ENCODE measurements at regions not wholly inside any gene's neighbourhood (a gene's known extent, or its start where the extent isn't known, plus 50 kb on each side); places are given as distances from the start of the nearest gene placed in this dataset.

DNA sequence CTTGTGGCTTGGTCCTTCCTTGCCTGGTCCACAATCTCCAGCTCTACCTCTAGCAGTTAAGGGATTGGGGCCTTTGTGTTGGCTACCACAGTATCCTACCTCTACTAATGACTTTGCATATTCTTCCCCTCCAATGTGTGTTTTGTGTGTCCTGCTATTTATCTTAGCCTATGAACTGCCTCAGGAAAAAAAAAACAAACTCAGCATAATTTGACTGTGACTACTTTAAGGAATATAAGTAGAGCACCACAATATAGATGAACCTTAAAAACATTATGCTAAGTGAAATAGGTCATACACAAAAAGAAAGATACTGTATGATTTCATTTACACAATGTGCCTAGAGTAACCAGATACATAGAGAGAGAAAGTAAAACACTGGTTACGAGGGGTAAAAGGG is 61.3 kb upstream of the PTPN13 start:
- H3F3A ChIP-seq (ENCODE audit: insufficient read depth, low read length, poor library complexity, severe bottlenecking), result no peaks in the 10 kb centered on the region
- TF ChIP-seq RAD21 (conservative IDR thresholded peaks at IDR 0.05) (no peak), EZH2 (IDR thresholded peaks at IDR 0.05; ENCODE audit: borderline replicate concordance, insufficient read depth, low read length, poor library complexity, severe bottlenecking) (no peak), TAF1 (IDR thresholded peaks at IDR 0.05; ENCODE audit: low read depth) (no peak), SMC3 (conservative IDR thresholded peaks at IDR 0.05; ENCODE audit: poor library complexity) (no peak), MXI1 (conservative IDR thresholded peaks at IDR 0.05; ENCODE audit: poor library complexity, severe bottlenecking) (no peak), EP300 (conservative IDR thresholded peaks at IDR 0.05; ENCODE audit: poor library complexity, severe bottlenecking) (no peak), POLR2AphosphoS5 (IDR thresholded peaks at IDR 0.05) (no peak)
- TF ChIP-seq, protein P1, sequence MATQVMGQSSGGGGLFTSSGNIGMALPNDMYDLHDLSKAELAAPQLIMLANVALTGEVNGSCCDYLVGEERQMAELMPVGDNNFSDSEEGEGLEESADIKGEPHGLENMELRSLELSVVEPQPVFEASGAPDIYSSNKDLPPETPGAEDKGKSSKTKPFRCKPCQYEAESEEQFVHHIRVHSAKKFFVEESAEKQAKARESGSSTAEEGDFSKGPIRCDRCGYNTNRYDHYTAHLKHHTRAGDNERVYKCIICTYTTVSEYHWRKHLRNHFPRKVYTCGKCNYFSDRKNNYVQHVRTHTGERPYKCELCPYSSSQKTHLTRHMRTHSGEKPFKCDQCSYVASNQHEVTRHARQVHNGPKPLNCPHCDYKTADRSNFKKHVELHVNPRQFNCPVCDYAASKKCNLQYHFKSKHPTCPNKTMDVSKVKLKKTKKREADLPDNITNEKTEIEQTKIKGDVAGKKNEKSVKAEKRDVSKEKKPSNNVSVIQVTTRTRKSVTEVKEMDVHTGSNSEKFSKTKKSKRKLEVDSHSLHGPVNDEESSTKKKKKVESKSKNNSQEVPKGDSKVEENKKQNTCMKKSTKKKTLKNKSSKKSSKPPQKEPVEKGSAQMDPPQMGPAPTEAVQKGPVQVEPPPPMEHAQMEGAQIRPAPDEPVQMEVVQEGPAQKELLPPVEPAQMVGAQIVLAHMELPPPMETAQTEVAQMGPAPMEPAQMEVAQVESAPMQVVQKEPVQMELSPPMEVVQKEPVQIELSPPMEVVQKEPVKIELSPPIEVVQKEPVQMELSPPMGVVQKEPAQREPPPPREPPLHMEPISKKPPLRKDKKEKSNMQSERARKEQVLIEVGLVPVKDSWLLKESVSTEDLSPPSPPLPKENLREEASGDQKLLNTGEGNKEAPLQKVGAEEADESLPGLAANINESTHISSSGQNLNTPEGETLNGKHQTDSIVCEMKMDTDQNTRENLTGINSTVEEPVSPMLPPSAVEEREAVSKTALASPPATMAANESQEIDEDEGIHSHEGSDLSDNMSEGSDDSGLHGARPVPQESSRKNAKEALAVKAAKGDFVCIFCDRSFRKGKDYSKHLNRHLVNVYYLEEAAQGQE (IDR thresholded peaks at IDR 0.05; ENCODE audit: borderline replicate concordance), result no peak
- TF ChIP-seq, protein P2, sequence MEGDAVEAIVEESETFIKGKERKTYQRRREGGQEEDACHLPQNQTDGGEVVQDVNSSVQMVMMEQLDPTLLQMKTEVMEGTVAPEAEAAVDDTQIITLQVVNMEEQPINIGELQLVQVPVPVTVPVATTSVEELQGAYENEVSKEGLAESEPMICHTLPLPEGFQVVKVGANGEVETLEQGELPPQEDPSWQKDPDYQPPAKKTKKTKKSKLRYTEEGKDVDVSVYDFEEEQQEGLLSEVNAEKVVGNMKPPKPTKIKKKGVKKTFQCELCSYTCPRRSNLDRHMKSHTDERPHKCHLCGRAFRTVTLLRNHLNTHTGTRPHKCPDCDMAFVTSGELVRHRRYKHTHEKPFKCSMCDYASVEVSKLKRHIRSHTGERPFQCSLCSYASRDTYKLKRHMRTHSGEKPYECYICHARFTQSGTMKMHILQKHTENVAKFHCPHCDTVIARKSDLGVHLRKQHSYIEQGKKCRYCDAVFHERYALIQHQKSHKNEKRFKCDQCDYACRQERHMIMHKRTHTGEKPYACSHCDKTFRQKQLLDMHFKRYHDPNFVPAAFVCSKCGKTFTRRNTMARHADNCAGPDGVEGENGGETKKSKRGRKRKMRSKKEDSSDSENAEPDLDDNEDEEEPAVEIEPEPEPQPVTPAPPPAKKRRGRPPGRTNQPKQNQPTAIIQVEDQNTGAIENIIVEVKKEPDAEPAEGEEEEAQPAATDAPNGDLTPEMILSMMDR (IDR thresholded peaks at IDR 0.05; ENCODE audit: poor library complexity, severe bottlenecking), result no peak
- H3K27ac ChIP-seq (ENCODE audit: low read length), result no peak overlapping the region
- H3K36me3 ChIP-seq (ENCODE audit: insufficient read depth, low read length), result no peaks in the 10 kb centered on the region
- H3K79me2 ChIP-seq (replicated peaks; ENCODE audit: insufficient read depth, low read length), result no peaks in the 10 kb centered on the region
- no peak overlapping the region for H3K4me3 ChIP-seq (ENCODE audit: low read length)
- no peaks in the 10 kb centered on the region for H3K9me2 ChIP-seq (ENCODE audit: insufficient read depth, low read length)
- no peaks in the 10 kb centered on the region for H4K20me1 ChIP-seq (ENCODE audit: insufficient read depth)
- no peak overlapping the region for H3K4me2 ChIP-seq (ENCODE audit: low read length)
- no peak overlapping the region for H3K9ac ChIP-seq (ENCODE audit: low read length)
- H2AFZ ChIP-seq (ENCODE audit: low read depth, low read length), result no peak overlapping the region
- H3K9me3 ChIP-seq (ENCODE audit: low read length), result no peaks in the 10 kb centered on the region
- H3K27me3 ChIP-seq (ENCODE audit: insufficient read depth, low read depth, low read length), result no peaks in the 10 kb centered on the region

DNA sequence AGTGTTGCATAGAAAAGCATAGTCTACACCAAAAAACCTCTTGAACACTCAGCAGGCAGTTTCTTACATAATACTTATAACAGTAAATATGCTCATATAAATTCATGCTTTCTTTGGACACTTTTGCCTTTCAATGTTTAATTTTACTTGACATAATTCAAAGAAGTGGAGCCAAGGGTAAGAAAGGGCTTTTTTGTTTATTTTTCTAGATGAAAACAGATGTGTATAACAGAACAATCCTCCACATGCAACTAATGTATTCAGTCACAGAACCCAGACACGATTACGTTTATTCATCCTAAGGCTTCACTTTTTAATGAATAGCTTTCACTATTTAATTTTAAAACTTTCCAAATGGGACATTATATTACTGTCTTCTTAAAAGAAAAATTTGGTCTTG is 58.0 kb upstream of the PTPN13 start:
- Histone ChIP-seq H3K4me3 (ENCODE audit: low read length) (no peak overlapping the region), H2AFZ (ENCODE audit: low read depth, low read length) (no peak overlapping the region), H3K9me2 (ENCODE audit: insufficient read depth, low read length) (no peaks in the 10 kb centered on the region), H3K9me3 (ENCODE audit: low read length) (no peaks in the 10 kb centered on the region), H3K4me2 (ENCODE audit: low read length) (no peak overlapping the region), H3K27me3 (ENCODE audit: insufficient read depth, low read depth, low read length) (no peaks in the 10 kb centered on the region), H3K79me2 (replicated peaks; ENCODE audit: insufficient read depth, low read length) (no peaks in the 10 kb centered on the region), H3F3A (ENCODE audit: insufficient read depth, low read length, poor library complexity, severe bottlenecking) (no peaks in the 10 kb centered on the region), H3K36me3 (ENCODE audit: insufficient read depth, low read length) (no peaks in the 10 kb centered on the region), H3K27ac (ENCODE audit: low read length) (no peak overlapping the region), H3K9ac (ENCODE audit: low read length) (no peak overlapping the region), H4K20me1 (ENCODE audit: insufficient read depth) (no peaks in the 10 kb centered on the region)
- TF ChIP-seq, protein P2 (IDR thresholded peaks at IDR 0.05; ENCODE audit: poor library complexity, severe bottlenecking), result no peak
- TF ChIP-seq RAD21 (conservative IDR thresholded peaks at IDR 0.05) (no peak), TAF1 (IDR thresholded peaks at IDR 0.05; ENCODE audit: low read depth) (no peak), POLR2AphosphoS5 (IDR thresholded peaks at IDR 0.05) (no peak), MXI1 (conservative IDR thresholded peaks at IDR 0.05; ENCODE audit: poor library complexity, severe bottlenecking) (no peak), EP300 (conservative IDR thresholded peaks at IDR 0.05; ENCODE audit: poor library complexity, severe bottlenecking) (no peak), EZH2 (IDR thresholded peaks at IDR 0.05; ENCODE audit: borderline replicate concordance, insufficient read depth, low read length, poor library complexity, severe bottlenecking) (no peak), SMC3 (conservative IDR thresholded peaks at IDR 0.05; ENCODE audit: poor library complexity) (no peak)
- TF ChIP-seq, protein P1 (IDR thresholded peaks at IDR 0.05; ENCODE audit: borderline replicate concordance), result no peak

All from neural cell (in vitro differentiated cells).